ENCODE measurements at regions not wholly inside any gene's neighbourhood (a gene's known extent, or its start where the extent isn't known, plus 50 kb on each side); places are given as distances from the start of the nearest gene placed in this dataset.

DNA sequence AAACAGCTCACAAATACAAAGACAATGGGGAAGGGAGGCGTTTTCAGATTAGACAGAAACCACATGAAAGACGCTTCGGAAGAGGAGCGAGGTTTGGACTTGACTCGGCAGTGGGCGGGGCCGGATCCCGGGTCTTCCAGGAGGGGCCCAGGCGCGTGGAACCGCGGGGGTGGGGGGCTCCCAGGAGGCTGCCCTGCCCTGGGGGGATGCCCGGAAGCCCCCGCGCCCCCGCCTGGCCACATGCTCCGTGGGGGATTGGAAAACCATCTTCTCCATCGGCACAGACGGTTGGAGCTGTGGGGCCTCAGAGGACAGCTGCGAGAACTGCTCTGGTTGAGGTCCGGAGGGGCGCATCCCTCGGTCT, 186.0 kb upstream of the SHH start:
- no peak for TF ChIP-seq POLR2AphosphoS5 (IDR thresholded peaks at IDR 0.05)
- TF ChIP-seq, protein P1, sequence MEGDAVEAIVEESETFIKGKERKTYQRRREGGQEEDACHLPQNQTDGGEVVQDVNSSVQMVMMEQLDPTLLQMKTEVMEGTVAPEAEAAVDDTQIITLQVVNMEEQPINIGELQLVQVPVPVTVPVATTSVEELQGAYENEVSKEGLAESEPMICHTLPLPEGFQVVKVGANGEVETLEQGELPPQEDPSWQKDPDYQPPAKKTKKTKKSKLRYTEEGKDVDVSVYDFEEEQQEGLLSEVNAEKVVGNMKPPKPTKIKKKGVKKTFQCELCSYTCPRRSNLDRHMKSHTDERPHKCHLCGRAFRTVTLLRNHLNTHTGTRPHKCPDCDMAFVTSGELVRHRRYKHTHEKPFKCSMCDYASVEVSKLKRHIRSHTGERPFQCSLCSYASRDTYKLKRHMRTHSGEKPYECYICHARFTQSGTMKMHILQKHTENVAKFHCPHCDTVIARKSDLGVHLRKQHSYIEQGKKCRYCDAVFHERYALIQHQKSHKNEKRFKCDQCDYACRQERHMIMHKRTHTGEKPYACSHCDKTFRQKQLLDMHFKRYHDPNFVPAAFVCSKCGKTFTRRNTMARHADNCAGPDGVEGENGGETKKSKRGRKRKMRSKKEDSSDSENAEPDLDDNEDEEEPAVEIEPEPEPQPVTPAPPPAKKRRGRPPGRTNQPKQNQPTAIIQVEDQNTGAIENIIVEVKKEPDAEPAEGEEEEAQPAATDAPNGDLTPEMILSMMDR (IDR thresholded peaks at IDR 0.05 in 8 of 11, conservative IDR thresholded peaks at IDR 0.05 in 3 of 11) = no peak
- TF ChIP-seq POLR2A (IDR thresholded peaks at IDR 0.05) = no peak
